HL-60 (cell line): ENCODE measurements at regions not wholly inside any gene's neighbourhood (a gene's known extent, or its start where the extent isn't known, plus 50 kb on each side); places are given as distances from the start of the nearest gene placed in this dataset.

ENCODE experiments used
- GABPA ChIP-seq: IDR thresholded peaks from 2 replicates; pipeline ENCODE4 v1.6.1; 2012; ENCODE audit warnings: low read depth
- POLR2AphosphoS5 ChIP-seq: IDR thresholded peaks from 2 replicates; pipeline ENCODE4 v1.6.1; 2012; ENCODE audit warnings: low read depth
- TF ChIP-seq, protein P1 (sequence below): IDR thresholded peaks from one replicate; pipeline ENCODE4 v1.5.1; 2011; ENCODE audit warnings: low read length, control low read depth, inconsistent platforms; ENCODE audit not compliant: insufficient read depth

DNA sequence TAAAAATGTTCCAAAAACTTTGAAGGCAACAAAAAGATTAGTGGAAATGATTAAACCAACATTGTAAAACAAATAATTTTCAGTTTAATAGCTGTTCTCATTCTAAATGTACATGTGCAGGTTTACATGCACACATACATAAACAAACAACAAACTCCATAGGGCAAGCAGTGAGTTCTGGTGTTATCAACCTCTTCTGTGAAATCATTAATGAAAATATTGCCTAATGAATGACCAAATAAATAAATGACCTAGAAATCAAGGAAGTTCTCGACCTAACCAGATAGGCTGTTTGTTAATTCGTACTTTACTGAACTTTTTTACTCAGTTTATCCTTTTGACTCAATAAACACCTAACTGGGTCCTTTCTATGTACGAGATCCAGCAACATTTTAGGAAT, 165.5 kb upstream of the RORB start:
- TF ChIP-seq, protein P1, sequence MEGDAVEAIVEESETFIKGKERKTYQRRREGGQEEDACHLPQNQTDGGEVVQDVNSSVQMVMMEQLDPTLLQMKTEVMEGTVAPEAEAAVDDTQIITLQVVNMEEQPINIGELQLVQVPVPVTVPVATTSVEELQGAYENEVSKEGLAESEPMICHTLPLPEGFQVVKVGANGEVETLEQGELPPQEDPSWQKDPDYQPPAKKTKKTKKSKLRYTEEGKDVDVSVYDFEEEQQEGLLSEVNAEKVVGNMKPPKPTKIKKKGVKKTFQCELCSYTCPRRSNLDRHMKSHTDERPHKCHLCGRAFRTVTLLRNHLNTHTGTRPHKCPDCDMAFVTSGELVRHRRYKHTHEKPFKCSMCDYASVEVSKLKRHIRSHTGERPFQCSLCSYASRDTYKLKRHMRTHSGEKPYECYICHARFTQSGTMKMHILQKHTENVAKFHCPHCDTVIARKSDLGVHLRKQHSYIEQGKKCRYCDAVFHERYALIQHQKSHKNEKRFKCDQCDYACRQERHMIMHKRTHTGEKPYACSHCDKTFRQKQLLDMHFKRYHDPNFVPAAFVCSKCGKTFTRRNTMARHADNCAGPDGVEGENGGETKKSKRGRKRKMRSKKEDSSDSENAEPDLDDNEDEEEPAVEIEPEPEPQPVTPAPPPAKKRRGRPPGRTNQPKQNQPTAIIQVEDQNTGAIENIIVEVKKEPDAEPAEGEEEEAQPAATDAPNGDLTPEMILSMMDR, result no peak
- TF ChIP-seq GABPA (no peak), POLR2AphosphoS5 (no peak)
